ENCODE measurements at regions not wholly inside any gene's neighbourhood (a gene's known extent, or its start where the extent isn't known, plus 50 kb on each side); places are given as distances from the start of the nearest gene placed in this dataset.
"Not testable (repeated sequence)": the region's sequence is repeated elsewhere in the genome, so short reads cannot be mapped to it uniquely, and the experiment has no call there.

DNA sequence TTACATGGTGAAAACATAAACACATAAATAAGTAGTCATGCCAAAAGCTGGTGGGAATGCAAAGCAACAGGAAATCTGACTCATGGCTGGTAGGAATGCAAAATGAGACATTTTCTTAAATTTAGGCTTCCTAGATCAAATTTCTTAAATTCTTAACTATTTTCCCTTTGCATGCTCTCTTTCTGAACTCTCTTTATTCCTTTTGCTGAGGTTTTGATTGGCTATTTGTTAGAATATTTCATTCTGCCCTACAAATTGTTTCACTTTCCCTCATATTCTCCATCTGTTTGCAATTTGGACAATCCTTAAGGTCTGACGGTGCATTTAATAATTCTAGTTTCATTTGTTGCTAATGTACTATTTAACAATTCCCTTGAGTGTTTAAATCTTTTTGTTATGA, 437.5 kb upstream of the RGS17 start:
- no peak for DNase-seq (ENCODE audit: low read depth, low spot score)

DNA sequence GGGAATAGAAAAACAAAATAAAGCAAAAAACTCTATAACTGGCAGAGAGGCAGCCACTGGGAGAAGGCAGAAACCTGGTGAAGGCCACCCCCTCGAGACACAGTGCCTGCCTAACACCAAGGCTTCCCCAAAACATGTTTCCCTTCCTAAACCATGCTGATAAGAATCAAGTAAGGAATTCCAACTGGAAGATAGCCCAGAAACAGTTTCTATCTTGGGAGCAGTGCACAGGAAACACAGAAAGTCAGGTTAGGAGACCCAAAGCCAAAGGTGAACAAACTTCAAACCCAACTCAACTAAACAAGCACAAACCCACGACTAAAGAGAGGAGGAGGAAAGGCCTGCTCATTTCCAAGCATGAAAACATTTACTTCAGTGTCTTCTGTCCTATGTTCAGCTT, 433.7 kb upstream of the RGS17 start:
- no peak for DNase-seq (ENCODE audit: low read depth, low spot score)

DNA sequence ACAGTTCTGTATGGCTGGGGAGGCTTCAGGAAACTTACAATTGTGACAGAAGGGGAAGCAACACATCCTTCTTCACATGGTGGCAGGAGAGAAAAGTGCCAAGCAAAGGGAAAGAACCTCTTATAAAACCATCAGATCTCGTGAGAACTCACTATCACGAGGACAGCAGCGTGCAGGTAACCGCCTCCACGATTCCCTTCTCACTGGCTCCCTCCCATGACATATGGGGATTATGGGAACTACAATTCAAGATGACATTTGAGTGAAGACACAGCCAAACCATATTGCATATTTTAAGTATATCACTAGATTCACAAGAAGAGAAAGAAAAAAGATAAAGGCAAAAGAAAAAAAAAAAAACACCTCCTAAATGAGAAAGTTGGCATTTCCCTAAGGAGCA, 431.9 kb upstream of the RGS17 start:
- no peak for DNase-seq (ENCODE audit: low read depth, low spot score)

DNA sequence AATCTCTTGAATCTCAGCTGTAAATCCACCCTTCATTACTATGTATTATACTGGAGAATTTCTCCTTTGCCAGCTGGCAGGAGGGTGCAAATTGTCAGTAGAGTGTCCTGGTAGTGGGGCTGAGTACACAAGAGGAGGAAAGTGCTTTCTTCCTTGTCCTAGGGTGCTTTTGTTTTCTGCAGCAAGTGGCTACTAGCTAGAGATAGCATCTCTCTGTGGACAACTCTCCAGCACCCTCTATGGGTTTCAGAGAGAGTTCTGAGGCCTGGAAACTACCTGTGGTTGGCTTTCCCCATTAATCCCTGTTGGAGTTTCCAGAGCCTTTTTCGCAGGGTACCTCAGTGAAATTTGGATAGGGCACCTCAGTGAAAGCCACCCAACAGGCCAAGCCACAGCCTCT, 422.5 kb upstream of the RGS17 start:
- DNase-seq (ENCODE audit: low read depth, low spot score), result no peak

DNA sequence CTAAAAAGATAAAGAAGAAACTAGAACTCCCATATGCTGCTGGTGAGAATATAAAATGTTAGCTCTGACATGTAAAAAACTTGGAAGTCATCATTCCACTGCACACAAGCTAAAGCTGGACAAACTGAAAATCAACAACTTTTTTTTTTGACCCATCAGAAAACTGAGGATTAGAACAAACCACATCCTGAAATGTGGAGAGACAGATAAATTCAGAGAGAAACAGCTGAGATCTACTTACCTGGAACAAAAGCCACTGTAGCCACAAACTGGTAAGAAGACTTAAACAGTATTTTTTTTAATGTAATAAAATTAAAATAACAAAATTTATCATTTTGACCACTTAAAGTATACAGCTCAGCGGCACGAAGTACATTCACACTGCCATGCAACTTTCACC, 408.5 kb upstream of the RGS17 start:
- no peak for DNase-seq (ENCODE audit: low read depth, low spot score)

DNA sequence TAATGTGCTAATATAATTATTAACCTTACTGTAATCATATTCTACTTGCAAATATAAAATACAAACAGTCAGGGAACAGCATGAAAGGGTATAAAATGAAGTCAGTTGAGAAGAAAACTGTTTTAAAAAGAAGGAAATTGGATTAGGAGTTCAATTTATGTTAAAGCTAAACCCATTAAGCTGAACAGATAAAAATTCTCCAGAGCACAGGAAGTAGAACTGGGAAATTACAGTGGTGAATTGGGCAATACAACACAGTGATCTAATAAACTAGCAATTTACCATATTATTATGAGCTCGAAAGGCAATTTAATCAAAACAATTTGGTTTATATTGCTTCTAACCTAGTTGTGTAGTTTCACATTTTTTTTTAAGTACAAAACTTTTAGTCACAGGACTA, 407.4 kb upstream of the RGS17 start:
- no peak for DNase-seq (ENCODE audit: low read depth, low spot score)

DNA sequence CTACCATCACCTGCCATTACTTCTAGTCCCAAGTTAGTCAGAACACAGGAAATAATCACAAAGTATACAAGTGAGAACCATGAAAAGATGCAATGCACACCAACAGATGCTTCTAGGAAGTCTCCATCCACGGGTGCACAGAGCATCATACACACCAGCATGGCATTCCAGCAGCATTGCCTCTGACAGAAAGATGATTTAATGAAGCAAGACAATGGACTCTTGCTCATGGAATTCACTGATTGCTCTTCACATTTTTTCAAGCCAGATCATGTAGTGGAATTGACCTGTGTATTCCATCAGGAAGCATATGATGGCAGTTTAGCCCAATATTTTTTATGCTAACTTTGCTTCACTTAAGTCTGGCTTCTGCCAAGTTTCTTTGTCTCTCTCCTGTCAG, 406.3 kb upstream of the RGS17 start:
- no peak for DNase-seq (ENCODE audit: low read depth, low spot score)

DNA sequence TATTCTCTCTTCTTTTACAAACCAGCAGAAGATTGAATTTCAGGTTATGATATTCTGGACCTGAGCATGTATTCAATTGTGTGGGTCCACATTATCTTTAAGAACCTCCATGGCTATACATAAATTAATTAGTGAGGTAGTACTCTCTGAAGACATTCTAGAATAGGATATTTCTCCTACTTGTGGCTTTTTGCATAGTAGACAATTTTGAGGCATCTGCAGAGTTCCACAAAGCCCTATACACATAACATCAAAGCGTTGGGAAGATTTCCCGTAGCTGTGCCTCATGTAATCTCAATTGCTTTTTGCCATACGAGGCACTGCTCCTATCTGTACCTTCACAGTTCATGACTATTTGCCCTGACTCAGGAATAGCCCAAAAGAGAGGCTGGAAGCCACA, 395.4 kb upstream of the RGS17 start:
- DNase-seq (ENCODE audit: low read depth, low spot score), result no peak

DNA sequence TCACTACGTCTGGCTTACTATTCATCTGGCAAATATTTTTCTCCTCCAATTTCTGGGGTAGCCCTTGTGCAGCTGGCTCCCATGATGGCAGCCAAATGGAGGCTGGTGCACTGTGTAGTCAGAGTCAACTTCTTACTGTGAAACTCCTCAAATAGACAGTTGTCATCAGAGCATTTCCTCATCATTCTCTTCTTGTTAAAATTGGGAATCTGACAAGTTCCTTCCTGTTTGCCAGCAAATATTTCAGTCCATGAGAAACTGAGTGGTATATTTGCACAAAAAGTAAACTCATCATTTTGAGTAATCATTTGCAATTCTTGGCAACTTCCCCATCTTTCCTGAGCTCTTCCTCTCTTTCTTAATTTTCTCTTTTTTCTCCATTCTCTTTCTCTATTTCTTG, 394.9 kb upstream of the RGS17 start:
- DNase-seq (ENCODE audit: low read depth, low spot score), result no peak

DNA sequence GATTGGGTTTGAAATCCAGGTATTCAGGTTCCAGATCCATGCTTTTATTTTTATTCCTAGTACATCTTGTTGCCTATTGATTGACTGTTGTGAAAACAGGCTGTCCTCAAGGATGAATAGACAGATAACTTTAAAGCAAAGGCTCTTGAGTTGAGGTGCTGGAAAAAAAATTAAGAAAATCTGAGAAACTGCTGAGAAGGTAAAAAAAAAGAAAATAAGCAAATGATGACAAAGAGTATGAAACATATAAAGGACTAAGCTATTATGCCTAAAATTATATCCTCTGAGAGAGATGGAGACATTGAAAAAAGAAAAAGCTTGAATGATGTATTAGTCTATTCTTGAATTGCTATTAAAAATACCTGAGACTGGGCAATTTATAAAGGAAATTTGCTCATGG, 392.3 kb upstream of the RGS17 start:
- no peak for DNase-seq (ENCODE audit: low read depth, low spot score)

DNA sequence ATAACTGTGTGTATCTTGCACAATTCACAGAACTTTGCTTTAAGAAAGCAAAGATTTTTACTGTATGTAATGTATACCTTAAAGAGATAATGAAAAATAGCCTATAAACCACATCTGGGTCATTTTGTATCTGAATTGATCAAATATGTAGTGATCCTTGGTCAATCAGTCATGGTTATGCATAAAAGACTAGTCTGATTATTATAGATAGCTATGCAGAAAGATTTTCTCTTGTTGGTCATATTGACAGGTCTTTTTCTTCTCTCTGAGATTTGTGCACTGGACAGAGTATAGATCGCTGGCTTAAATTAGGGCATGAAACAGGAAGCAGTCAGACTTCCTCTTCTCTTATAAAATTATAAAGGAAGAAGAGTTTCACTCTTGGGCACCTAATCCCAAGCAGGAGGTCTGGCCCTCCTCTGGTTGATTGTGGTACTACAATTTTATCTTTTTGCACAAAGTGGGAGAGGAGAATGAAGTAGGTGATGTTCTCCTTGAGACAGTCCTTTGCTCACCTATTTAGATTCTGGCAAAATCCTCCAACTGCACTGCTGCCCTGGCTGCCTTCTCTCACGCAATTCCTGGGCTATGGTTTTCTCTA, 380.9 kb upstream of the RGS17 start:
- no peak for DNase-seq (ENCODE audit: low read depth, low spot score)

DNA sequence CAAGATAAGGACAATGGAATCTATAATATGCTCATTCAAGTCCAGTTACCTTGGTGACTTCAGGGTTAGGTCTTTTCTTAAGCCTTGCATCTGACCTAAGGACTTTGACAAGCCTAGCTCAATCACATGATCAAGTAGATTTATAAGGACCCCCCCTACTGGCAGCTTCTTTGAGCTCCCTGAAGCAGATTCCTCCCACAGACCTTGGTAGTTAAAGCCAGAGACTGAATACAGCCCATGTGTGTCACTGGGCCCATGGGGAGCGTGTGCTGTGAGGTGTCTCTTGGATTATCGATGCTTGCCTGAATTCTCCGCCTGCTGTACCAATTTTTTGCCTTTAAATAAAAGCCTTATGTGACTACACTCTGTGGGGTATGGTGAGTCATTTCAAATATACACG, 372.7 kb upstream of the RGS17 start:
- DNase-seq (ENCODE audit: low read depth, low spot score), result no peak

DNA sequence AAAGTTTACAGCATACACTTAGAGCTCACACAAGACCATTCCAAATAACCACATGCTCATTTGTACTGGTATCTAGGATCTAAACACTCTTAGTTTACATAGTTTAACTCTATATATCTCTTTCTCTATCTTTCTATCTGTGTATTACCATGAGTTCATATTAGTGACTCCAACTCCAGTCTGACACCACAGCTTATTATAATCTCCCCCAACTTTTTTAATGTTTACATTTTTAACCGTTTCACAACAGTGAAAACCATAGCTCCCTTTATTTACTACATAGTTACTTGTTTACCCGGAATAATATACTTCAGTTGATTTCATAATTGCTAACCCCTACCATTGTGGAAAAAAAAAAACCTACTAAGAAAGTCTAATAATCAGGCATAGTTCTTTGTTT, 362.4 kb upstream of the RGS17 start:
- no peak for DNase-seq (ENCODE audit: low read depth, low spot score)

DNA sequence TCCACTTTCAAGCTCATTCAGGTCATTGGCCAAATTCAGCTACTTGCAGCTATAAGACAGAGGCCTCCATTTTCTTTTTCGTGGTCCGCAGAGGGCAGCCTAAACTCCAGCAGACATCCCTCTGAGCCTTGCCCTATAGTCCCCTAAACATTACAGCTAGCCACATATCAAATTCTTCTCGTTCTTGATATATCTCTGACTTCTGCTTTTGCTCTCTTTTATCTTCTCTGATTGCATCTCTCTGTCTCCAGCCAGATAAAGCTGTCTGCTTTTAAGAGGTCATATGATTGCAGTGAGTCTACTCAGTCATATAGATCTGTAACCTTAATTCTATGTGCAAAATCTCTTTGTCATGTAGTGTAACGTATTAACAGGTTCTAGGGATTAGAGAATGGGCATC, 358.4 kb upstream of the RGS17 start:
- DNase-seq (ENCODE audit: low read depth, low spot score), result no peak

DNA sequence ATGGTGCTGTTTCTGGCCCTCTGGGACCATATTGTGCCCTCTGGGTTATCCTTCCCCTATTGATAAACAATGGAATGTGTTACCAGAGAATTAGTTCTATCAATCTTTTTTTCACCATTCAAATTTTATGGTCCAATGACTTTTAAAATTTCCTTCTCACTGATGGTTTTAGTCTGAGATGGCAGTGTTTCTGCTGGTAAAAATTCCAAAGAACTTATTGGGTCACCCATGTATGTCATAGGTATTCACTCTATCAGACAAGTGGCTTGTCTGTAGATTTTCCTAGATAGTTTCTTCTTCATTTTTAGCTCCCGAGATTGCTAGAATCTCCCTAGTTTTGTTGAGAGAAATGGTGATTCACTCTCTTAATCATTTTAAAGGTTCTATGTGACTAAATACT, 357.2 kb upstream of the RGS17 start:
- no peak for DNase-seq (ENCODE audit: low read depth, low spot score)

DNA sequence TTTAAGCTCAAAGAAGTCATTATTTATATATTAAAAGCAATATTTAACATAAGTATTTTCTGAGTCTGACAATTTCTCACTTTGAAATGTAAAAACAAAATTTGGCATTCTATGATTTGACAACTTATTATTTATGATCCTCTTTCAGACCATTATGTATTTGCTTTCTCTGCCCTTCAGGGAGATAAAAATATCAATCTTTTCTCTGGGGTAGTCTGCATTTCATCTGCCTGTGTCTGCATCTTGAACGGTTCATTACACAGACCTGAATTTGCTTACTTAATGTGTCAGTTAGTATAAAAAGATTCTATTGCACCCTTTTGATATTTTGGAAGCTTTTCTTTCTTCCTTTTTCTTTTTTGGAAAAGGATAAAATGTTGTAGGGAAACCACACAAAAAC, 354.0 kb upstream of the RGS17 start:
- DNase-seq (ENCODE audit: low read depth, low spot score), result no peak

DNA sequence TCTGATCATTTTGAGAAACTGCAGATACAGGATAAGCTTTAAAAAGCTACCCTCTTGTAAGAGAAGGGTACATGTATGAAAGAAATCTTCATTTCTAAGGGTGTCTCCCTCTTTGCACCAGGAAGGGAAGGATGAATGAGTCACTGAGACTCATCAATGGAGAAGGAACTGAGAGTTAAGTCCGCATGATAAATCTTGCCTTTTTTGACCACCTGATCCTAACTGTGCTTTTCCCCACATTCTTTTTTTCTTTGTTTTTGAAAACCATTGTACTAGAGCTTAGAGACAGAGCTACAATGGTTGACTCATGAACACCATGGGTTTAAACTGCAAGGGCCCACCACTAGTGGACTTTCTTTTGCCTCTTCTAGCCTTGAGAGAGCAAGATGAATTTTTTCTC, 353.0 kb upstream of the RGS17 start:
- no peak for DNase-seq (ENCODE audit: low read depth, low spot score)

DNA sequence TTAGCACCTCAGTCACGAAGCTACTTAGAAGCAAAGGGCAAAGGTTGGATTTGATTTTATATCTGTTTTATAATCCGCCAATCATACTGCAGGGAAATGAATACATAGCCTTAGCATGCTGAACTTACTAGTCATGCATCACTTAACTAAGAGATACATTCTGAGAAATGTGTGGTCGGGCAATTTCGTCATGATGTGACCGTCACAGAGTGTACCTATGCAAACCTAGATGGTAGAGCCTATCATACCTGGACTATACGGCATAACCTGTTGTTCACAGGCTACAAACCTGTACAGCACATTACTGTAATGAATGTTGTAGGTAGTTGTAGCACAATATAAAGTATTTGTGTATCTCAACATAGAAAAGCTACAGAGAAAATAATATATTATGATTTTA, 345.2 kb upstream of the RGS17 start:
- DNase-seq (ENCODE audit: low read depth, low spot score), result no peak

DNA sequence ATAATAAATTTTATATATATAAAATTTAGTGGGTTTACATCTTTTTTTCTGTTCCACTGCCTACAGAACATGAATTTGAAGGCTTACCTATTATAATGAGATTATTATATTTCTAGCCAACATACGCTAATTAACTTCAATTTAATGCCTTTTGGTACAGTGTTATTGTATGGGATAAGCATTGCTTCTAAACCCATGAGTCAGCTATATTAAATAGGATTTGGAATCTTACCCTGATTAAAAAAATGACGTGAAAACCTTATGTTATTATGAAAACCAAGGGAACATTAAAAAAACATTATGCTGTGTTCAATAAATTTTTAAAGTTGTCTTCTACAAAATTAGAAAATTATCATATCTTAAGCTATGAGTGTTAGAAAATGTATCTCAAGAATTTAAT, 334.0 kb upstream of the RGS17 start:
- no peak for DNase-seq (ENCODE audit: low read depth, low spot score)

DNA sequence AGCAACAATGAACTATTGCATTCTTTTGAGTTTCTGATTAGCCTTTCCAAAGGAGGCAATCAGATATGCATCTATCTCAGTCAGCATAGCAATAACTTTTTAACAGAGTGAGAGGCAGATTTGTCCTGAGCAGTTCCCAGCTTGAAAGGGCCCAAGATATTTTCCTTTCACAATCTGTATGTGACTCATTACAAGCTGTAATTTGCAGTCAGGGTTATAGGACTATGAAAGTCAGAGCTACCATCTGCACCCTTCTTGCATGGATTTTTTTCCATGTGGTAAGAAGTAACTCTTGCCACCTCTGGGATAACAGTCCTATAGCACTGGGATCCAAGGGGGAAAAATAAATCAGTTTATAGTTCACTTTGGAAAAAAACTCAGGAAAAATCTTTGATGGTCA, 318.2 kb upstream of the RGS17 start:
- no peak for DNase-seq (ENCODE audit: low read depth, low spot score)

DNA sequence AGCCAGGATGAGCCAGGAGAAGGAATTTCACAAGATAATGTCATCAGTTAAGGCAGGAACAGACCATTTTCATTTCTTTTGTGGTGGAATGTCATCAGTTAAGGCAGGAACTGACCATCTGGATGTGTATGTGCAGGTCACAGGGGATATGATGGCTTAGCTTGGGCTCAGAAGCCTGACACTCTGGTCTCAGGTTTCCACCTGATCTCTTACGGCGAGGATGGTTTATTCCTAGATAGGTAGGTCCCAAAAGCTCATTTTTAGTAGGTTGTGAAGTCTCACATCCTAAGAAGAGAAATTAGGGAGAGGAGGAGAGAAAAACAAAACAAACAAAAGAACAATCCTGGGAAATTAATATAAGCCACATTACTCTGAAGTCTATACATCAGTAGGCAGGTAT, 311.7 kb upstream of the RGS17 start:
- DNase-seq (ENCODE audit: low read depth, low spot score), result not testable (repeated sequence)

DNA sequence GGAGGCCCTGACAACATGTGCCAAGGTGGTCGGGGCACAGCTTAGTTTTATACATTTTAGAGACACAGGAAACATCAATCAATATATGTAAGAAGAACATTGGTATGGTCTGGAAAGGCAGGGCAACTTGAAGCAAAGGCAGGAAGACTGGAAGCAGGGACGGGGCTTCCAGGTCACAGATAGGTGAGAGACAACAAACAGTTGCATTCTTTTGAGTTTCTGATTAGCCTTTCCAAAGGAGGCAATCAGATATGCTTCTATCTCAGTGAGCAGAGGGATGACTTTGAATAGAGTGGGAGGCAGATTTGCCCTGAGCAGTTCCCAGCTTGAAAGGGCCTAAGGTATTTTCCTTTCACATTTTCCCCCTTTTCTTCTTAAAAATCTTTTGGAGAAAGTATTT, 311.0 kb upstream of the RGS17 start:
- no peak for DNase-seq (ENCODE audit: low read depth, low spot score)

DNA sequence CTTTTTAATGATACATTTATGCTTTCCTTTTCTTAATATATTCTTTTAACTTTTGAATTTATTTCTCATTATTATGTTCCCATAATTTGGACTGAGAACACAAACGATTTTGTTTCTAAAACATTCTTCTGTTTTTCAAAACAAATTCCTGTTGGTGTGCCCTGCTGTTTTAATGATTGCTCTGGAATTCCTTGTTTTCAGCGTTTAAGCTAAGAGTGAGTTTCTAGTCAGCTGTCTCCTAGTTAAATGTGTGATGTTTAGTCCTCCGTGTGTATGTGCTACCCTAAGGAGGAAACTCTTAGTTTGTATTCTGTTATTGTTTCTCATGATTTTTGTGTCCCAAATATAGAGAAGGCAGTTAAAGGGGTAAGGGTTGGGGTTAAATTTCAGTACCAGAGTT, 306.1 kb upstream of the RGS17 start:
- DNase-seq (ENCODE audit: low read depth, low spot score), result no peak

DNA sequence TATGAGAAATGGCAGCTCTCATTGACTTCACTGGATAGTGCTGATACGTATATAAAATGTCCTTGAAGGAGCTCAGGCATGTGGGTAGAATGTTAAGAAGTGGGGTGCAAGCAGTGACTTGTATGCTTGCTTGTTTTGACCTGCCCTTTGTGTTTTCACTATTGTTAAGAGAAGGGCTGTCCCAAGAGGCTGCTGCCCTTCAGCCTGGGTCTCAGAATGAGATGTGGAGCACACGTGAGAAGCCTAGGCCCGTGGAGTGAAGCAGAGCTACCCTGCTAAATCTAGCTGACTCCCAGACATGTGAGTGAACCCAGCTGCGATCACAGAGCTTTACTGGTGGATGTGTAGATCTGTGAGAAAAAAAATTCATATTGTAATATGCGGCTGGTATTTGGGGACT, 305.3 kb upstream of the RGS17 start:
- DNase-seq (ENCODE audit: low read depth, low spot score), result no peak
